Progenitor cell of endocrine pancreas (in vitro differentiated cells): ENCODE measurements at regions not wholly inside any gene's neighbourhood (a gene's known extent, or its start where the extent isn't known, plus 50 kb on each side); places are given as distances from the start of the nearest gene placed in this dataset.

ENCODE experiments used
- DNase-seq: peaks from one replicate; pipeline ENCODE4 v3.0.0; 2021; ENCODE audit warnings: low spot score; ENCODE audit not compliant: unreplicated experiment
- H3K27ac Mint-ChIP-seq: 2 replicates; pipeline ENCODE4 v1.8.0; 2021; ENCODE audit warnings: mild to moderate bottlenecking, moderate library complexity, mixed read lengths
- H3K27me3 Mint-ChIP-seq: 2 replicates; pipeline ENCODE4 v1.8.0; 2021; ENCODE audit warnings: mixed read lengths
- H3K36me3 Mint-ChIP-seq: 2 replicates; pipeline ENCODE4 v1.8.0; 2022; ENCODE audit warnings: mixed read lengths; ENCODE audit not compliant: insufficient read depth
- H3K4me1 Mint-ChIP-seq: 2 replicates; pipeline ENCODE4 v1.8.0; 2021; ENCODE audit warnings: low read depth, mixed read lengths
- H3K4me3 Mint-ChIP-seq: 2 replicates; pipeline ENCODE4 v1.8.0; 2021; ENCODE audit warnings: low read depth, mild to moderate bottlenecking, moderate library complexity, mixed read lengths
- H3K9me3 Mint-ChIP-seq: 2 replicates; pipeline ENCODE4 v1.8.0; 2021; ENCODE audit warnings: low read depth, mixed read lengths
- TF ChIP-seq, protein P1 (sequence below): fragments of 200-600 bp; sonication (generic); IDR thresholded peaks from one replicate; pipeline ENCODE4 v1.5.0; 2021; ENCODE audit warnings: antibody characterized with exemption, mild to moderate bottlenecking; ENCODE audit not compliant: unreplicated experiment

- no peaks in the 10 kb centered on the region for H3K9me3 Mint-ChIP-seq
- peaks cover 2% of the 10 kb centered on the region for H3K4me1 Mint-ChIP-seq
- H3K27me3 Mint-ChIP-seq: no peaks in the 10 kb centered on the region
Observed at GRCh38 chr14:29126865-29127264, 360.3 kb downstream of the FOXG1 start.

DNA sequence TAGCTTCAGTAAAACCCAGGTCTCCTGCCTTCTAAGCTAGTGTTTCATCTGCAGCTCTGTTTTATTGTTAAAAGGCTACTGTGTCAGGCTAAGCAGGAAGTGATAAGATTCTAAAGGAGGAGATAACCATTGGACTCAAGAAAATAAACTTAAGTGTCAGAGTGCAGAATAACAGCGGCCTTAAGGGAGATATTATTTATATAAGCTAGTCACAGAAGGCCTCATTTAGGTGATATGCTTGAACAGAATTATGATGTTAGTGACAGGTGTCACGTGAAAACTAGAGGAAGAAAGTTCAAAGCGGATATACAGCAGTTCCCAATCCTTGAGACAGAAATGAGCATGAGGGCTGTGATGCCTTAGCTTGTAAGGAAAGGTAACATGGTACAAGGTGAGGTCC lies 373.4 kb downstream of the FOXG1 start:
- Mint-ChIP-seq H3K9me3 (no peaks in the 10 kb centered on the region), H3K36me3 (no peaks in the 10 kb centered on the region), H3K4me1 (no peaks in the 10 kb centered on the region), H3K27me3 (no peaks in the 10 kb centered on the region), H3K27ac (no peak overlapping the region), H3K4me3 (no peak overlapping the region)
- TF ChIP-seq, protein P1, sequence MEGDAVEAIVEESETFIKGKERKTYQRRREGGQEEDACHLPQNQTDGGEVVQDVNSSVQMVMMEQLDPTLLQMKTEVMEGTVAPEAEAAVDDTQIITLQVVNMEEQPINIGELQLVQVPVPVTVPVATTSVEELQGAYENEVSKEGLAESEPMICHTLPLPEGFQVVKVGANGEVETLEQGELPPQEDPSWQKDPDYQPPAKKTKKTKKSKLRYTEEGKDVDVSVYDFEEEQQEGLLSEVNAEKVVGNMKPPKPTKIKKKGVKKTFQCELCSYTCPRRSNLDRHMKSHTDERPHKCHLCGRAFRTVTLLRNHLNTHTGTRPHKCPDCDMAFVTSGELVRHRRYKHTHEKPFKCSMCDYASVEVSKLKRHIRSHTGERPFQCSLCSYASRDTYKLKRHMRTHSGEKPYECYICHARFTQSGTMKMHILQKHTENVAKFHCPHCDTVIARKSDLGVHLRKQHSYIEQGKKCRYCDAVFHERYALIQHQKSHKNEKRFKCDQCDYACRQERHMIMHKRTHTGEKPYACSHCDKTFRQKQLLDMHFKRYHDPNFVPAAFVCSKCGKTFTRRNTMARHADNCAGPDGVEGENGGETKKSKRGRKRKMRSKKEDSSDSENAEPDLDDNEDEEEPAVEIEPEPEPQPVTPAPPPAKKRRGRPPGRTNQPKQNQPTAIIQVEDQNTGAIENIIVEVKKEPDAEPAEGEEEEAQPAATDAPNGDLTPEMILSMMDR: no peak
- no peak for DNase-seq

More at GRCh38 chr14:29126865-29127264, 360.3 kb downstream of the FOXG1 start:
- H3K4me3 Mint-ChIP-seq: no peak overlapping the region
- H3K36me3 Mint-ChIP-seq: no peaks in the 10 kb centered on the region
- no peak for DNase-seq
- no peak overlapping the region for H3K27ac Mint-ChIP-seq
- TF ChIP-seq, protein P1: no peak

GRCh38 chr14:29144621-29145020 lies 378.0 kb downstream of the FOXG1 start:
- DNase-seq: no peak
- TF ChIP-seq, protein P1: no peak
- no peak overlapping the region for H3K27ac Mint-ChIP-seq
- H3K4me3 Mint-ChIP-seq: no peak overlapping the region
- H3K27me3 Mint-ChIP-seq: no peaks in the 10 kb centered on the region
- H3K9me3 Mint-ChIP-seq: no peaks in the 10 kb centered on the region
- H3K4me1 Mint-ChIP-seq: no peaks in the 10 kb centered on the region
- H3K36me3 Mint-ChIP-seq: no peaks in the 10 kb centered on the region

- no peak for DNase-seq
- peaks cover 12% of the 10 kb centered on the region for H3K9me3 Mint-ChIP-seq
- no peaks in the 10 kb centered on the region for H3K4me1 Mint-ChIP-seq
- H3K27ac Mint-ChIP-seq: no peak overlapping the region
- TF ChIP-seq, protein P1: no peak
- no peaks in the 10 kb centered on the region for H3K36me3 Mint-ChIP-seq
- H3K27me3 Mint-ChIP-seq: no peaks in the 10 kb centered on the region
- H3K4me3 Mint-ChIP-seq: no peak overlapping the region
Observed at GRCh38 chr14:29148221-29148620, 381.6 kb downstream of the FOXG1 start.

- H3K9me3 Mint-ChIP-seq: peaks cover 12% of the 10 kb centered on the region
- no peaks in the 10 kb centered on the region for H3K36me3 Mint-ChIP-seq
- no peak overlapping the region for H3K4me3 Mint-ChIP-seq
- no peak overlapping the region for H3K27ac Mint-ChIP-seq
- H3K4me1 Mint-ChIP-seq: no peaks in the 10 kb centered on the region
- TF ChIP-seq, protein P1: no peak
- no peaks in the 10 kb centered on the region for H3K27me3 Mint-ChIP-seq
- DNase-seq: no peak
Observed at GRCh38 chr14:29149798-29150197, 383.2 kb downstream of the FOXG1 start.

GRCh38 chr14:29150659-29151058 lies 384.1 kb downstream of the FOXG1 start:
- Mint-ChIP-seq H3K4me1 (no peaks in the 10 kb centered on the region), H3K4me3 (no peak overlapping the region), H3K27me3 (no peaks in the 10 kb centered on the region), H3K27ac (no peak overlapping the region), H3K36me3 (no peaks in the 10 kb centered on the region), H3K9me3 (peaks cover 12% of the 10 kb centered on the region)
- TF ChIP-seq, protein P1: no peak
- DNase-seq: no peak
